ENCODE measurements at regions not wholly inside any gene's neighbourhood (a gene's known extent, or its start where the extent isn't known, plus 50 kb on each side); places are given as distances from the start of the nearest gene placed in this dataset.

- ChIA-PET POLR2A (ENCODE audit: partially characterized antibody) (no interaction called here), CTCF (ENCODE audit: partially characterized antibody) (interaction anchor here (0.6 to 1.9 kb wide), 6 partner anchors 17 to 355 kb away, joined by 3 to 5 read pairs (median 4); no protein-coding TSS in a partner anchor)
- Histone ChIP-seq H3K27ac (ENCODE audit: low read depth, low read length) (no peak overlapping the region), H3K79me2 (ENCODE audit: control insufficient read depth in 1 of 2, insufficient read depth in 2 of 2, low read length in 2 of 2) (no peaks in the 10 kb centered on the region), H3K23ac (ENCODE audit: insufficient read length) (no peak overlapping the region), H3K36me3 (ENCODE audit: control insufficient read depth in 2 of 4, insufficient read depth in 4 of 4, low read length in 3 of 4) (no peaks in the 10 kb centered on the region), H3K9me3 (ENCODE audit: insufficient read depth in 2 of 2, low read depth in 1 of 2, low read length in 1 of 2) (no peaks in the 10 kb centered on the region), H2BK20ac (ENCODE audit: low read length) (no peak overlapping the region), H3K18ac (ENCODE audit: extremely low read depth, low read length) (no peak overlapping the region), H2AFZ (ENCODE audit: low read length) (no peak overlapping the region), H3K23me2 (ENCODE audit: low read depth, low read length) (no peaks in the 10 kb centered on the region), H2BK15ac (ENCODE audit: low read length) (no peak overlapping the region), H4K91ac (replicated peaks; ENCODE audit: insufficient read length, low read length) (no peak overlapping the region), H3K4me2 (ENCODE audit: insufficient read depth in 1 of 2, low read depth in 2 of 2, low read length in 2 of 2) (no peak overlapping the region), H3K14ac (ENCODE audit: insufficient read length) (no peak overlapping the region), H3K27me3 (replicated peaks in 1 of 4; ENCODE audit: control insufficient read depth in 3 of 4, extremely low read depth in 1 of 4, insufficient read depth in 3 of 4, low read length in 3 of 4) (no peaks in the 10 kb centered on the region), H3K9ac (replicated peaks in 1 of 4; ENCODE audit: extremely low read depth in 1 of 4, low read depth in 3 of 4, low read length in 3 of 4) (no peak overlapping the region), H4K20me1 (replicated peaks in 1 of 2; ENCODE audit: control insufficient read depth in 1 of 2, insufficient read depth in 2 of 2, low read length in 2 of 2) (peaks cover 0 to 1% of the 10 kb centered on the region in 2 experiments), H3K4ac (replicated peaks; ENCODE audit: insufficient read length, low read depth, low read length) (no peak overlapping the region), H3K4me1 (replicated peaks in 1 of 4; ENCODE audit: control insufficient read depth in 3 of 4, insufficient read depth in 4 of 4, low read length in 3 of 4) (peaks cover 0 to 5% (median 2%) of the 10 kb centered on the region in 4 experiments; a peak in 4 of 7 replicates), H2BK5ac (ENCODE audit: low read depth, low read length) (no peak overlapping the region), H3K56ac (replicated peaks; ENCODE audit: insufficient read length, low read depth, low read length) (no peak overlapping the region), H2BK120ac (replicated peaks; ENCODE audit: low read depth, low read length) (no peak overlapping the region), H2BK12ac (ENCODE audit: low read depth, low read length) (no peak overlapping the region), H3K4me3 (ENCODE audit: extremely low read depth in 1 of 4, insufficient read depth in 2 of 4, low read depth in 3 of 4, low read length in 4 of 4) (no peak overlapping the region), H2AK5ac (ENCODE audit: low read depth, low read length) (no peak overlapping the region), H3K79me1 (ENCODE audit: low read depth, low read length) (no peaks in the 10 kb centered on the region), H4K5ac (ENCODE audit: insufficient read length, low read depth, low read length) (no peak overlapping the region), H4K8ac (ENCODE audit: extremely low read depth, insufficient read depth, low read length) (no peak overlapping the region)
- DNase-seq (ENCODE audit: low read depth in 1 of 2, low spot score in 2 of 2) (no peak), FAIRE-seq (no peak)
- TF ChIP-seq CHD1 (IDR thresholded peaks at IDR 0.05; ENCODE audit: low read depth, low read length): no peak
- TF ChIP-seq EP300 (IDR thresholded peaks at IDR 0.05; ENCODE audit: borderline replicate concordance in 1 of 2, low read depth in 2 of 2, low read length in 2 of 2): no peak
- 91% methylated on average over 11 of the region's 11 CpGs; no CpG with 5 or more reads in 1 of the 2 experiments for WGBS, 2 experiments (ENCODE audit: extremely low coverage in 1 of 2, insufficient coverage in 1 of 2, insufficient read length in 1 of 2, insufficient replicate concordance in 2 of 2, low coverage in 1 of 2, low lambda C conversion rate in 2 of 2, missing lambda C conversion rate in 1 of 2)
Measured at GRCh38 chr12:111250251-111250881, 118.5 kb downstream of the PHETA1 start.
